Upper lobe of left lung (tissue), 6 donors: ENCODE measurements at regions not wholly inside any gene's neighbourhood (a gene's known extent, or its start where the extent isn't known, plus 50 kb on each side); places are given as distances from the start of the nearest gene placed in this dataset.
A peak's percentile ranks its signal among the peaks of the same experiment; 100 is the strongest.

Experiments
- ATAC-seq, 2 donors: fragments of 200-7000 bp; cut with Tn5 transposase; one replicate each; pipeline ENCODE4 v1.9.1; 2022; ENCODE audit warnings: mild to moderate bottlenecking in 2 of 2, moderate library complexity in 2 of 2; ENCODE audit not compliant: low FRiP score in 2 of 2
- DNase-seq, 2 donors: peaks; one replicate each; pipeline ENCODE4 v3.0.0-alpha.2; 2019 to 2020
- H3K27ac ChIP-seq, 4 donors: fragments of 200-600 bp; sonication (generic); one replicate each; pipeline ENCODE4 v1.5.1; 2016 to 2019
- H3K27me3 ChIP-seq, 4 donors: fragments of 200-600 bp; sonication (generic); one replicate each; pipeline ENCODE4 v1.5.1; 2017 to 2019
- H3K36me3 ChIP-seq, 4 donors: fragments of 200-600 bp; sonication (generic); one replicate each; pipeline ENCODE4 v1.5.1; 2016 to 2019
- H3K4me1 ChIP-seq, 4 donors: fragments of 200-600 bp; sonication (generic); one replicate each; pipeline ENCODE4 v1.5.1; 2018 to 2019
- H3K4me3 ChIP-seq, 4 donors: fragments of 200-600 bp; sonication (generic); one replicate each; pipeline ENCODE4 v1.5.1; 2017 to 2019; ENCODE audit warnings: mild to moderate bottlenecking in 2 of 4, moderate library complexity in 1 of 4
- H3K9me3 ChIP-seq, 4 donors: fragments of 200-600 bp; sonication (generic); one replicate each; pipeline ENCODE4 v1.5.1; 2018 to 2019
- CTCF ChIP-seq, 6 experiments: fragments of 450-650 bp in 4 of 6; fragments of 200-600 bp in 2 of 6; sonication (generic) in 2 of 6; IDR thresholded peaks; one replicate each; pipeline ENCODE4 v1.5.1; 2016 to 2019; ENCODE audit warnings: antibody characterized with exemption in 6 of 6
- EP300 ChIP-seq, 4 donors: sonication (generic); formaldehyde crosslinking; IDR thresholded peaks; one replicate each; pipeline ENCODE4 v1.5.1; 2017; ENCODE audit warnings: antibody characterized with exemption in 4 of 4, control low read depth in 2 of 4
- POLR2A ChIP-seq, 4 donors: fragments of 450-650 bp; IDR thresholded peaks; one replicate each; pipeline ENCODE4 v1.5.1; 2016 to 2017; ENCODE audit warnings: antibody characterized with exemption in 4 of 4, mild to moderate bottlenecking in 2 of 4
- POLR2AphosphoS5 ChIP-seq, 2 donors: sonication (generic); formaldehyde crosslinking; IDR thresholded peaks; one replicate each; pipeline ENCODE4 v1.5.1; 2017; ENCODE audit warnings: antibody characterized with exemption in 2 of 2
- WGBS, 2 donors: methylation state at CpG; one replicate each; pipeline ENCODE4 v1.1.5; 2017 to 2018; 5-methylcytosine and 5-hydroxymethylcytosine counted together
- donor health status: DM: no; HTN: no; CAD: no; lungs with moderate emphysema.
- donor health status: DM: no; HTN: yes; CAD: no; lungs with severe emphysema.

GRCh38 chr3:177419904-177420601 is 222.8 kb upstream of the TBL1XR1 start:
- ATAC-seq (no peak), DNase-seq (no peak)
- Histone ChIP-seq H3K36me3 (no peaks in the 10 kb centered on the region), H3K27ac (no peak overlapping the region), H3K4me1 (peaks cover 0 to 6% (median 0%) of the 10 kb centered on the region in 4 donors), H3K4me3 (no peak overlapping the region), H3K9me3 (no peaks in the 10 kb centered on the region), H3K27me3 (no peaks in the 10 kb centered on the region)
- TF ChIP-seq POLR2A (IDR thresholded peaks at IDR 0.05) (no peak), CTCF (IDR thresholded peaks at IDR 0.05) (no peak), POLR2AphosphoS5 (IDR thresholded peaks at IDR 0.05) (no peak), EP300 (IDR thresholded peaks at IDR 0.05) (no peak)
- 66 to 71% methylated on average over 7 of the region's 7 CpGs for WGBS, 2 donors

DNA sequence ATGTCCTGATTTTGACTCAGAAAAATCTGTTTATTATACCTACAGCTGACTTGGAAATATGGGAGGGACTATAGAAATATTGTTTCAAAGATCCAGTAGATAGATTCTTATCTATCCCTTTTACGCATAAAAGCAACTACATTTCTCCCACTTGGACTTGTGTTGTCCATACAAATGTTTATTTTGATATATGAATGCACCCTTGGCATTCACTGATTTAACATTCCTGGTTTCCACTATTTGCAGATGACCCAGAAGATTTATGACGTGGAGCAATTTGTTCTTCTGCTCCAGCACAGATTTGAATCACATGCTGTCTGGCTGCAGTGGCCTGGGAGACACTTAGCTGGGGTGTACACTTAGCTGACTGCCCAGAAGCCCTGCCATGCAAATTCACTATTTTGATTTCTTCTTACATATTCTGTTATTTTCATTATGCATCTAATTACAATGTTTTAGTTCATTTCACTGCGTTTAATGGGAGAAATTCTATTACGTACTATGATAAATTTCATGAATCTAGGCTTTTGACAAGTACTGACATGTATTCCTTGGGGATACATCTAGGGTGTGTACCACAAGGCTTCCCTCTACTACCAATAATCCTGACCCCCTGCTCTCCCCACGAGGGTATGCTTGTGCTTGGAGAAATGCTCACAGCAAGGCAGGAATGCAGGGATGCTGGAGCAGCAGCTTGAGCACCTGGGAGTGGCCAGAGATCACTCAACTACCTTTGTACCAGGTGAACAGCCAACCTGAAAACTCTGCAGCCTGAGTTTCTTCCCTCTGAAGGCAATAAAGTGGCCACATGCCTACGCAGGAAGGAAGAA is 223.6 kb upstream of the TBL1XR1 start:
- Histone ChIP-seq H3K9me3 (no peaks in the 10 kb centered on the region), H3K27me3 (no peaks in the 10 kb centered on the region), H3K4me3 (no peak overlapping the region), H3K4me1 (peaks cover 0 to 6% (median 0%) of the 10 kb centered on the region in 4 donors), H3K27ac (no peak overlapping the region), H3K36me3 (no peaks in the 10 kb centered on the region)
- 70 to 77% methylated on average over 5 to 6 of the region's 6 CpGs for WGBS, 2 donors
- DNase-seq, result no peak
- TF ChIP-seq EP300 (IDR thresholded peaks at IDR 0.05) (no peak), POLR2A (IDR thresholded peaks at IDR 0.05) (no peak), POLR2AphosphoS5 (IDR thresholded peaks at IDR 0.05) (no peak), CTCF (IDR thresholded peaks at IDR 0.05) (no peak)
- peak in 1 of 2 donors; percentile 45 for ATAC-seq

DNA sequence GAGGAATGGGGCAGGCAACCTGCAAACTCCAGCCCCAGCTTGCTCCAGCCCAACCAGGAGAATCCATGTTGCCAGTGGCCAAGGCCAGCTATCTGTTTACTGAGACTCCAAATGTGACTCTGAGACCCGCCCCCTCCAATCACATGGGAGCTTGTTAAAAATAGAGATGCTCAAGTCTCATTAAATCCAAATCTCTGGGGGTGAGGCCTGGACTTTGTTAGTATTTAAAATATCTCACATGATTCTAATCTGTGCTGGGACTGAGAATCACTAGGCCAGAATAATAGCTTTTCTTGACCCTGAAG is 224.2 kb upstream of the TBL1XR1 start:
- ATAC-seq, result no peak
- H3K4me1 ChIP-seq, result peaks cover 0 to 6% (median 2%) of the 10 kb centered on the region in 4 donors
- H3K36me3 ChIP-seq, result no peaks in the 10 kb centered on the region
- H3K27me3 ChIP-seq, result no peaks in the 10 kb centered on the region
- WGBS, 2 donors, result 88 to 100% methylated on average over 1 of the region's 1 CpG
- TF ChIP-seq EP300 (IDR thresholded peaks at IDR 0.05), result no peak
- TF ChIP-seq POLR2AphosphoS5 (IDR thresholded peaks at IDR 0.05), result no peak
- no peak for TF ChIP-seq CTCF (IDR thresholded peaks at IDR 0.05)
- TF ChIP-seq POLR2A (IDR thresholded peaks at IDR 0.05), result no peak
- no peak for DNase-seq
- H3K9me3 ChIP-seq, result no peaks in the 10 kb centered on the region
- no peak overlapping the region for H3K4me3 ChIP-seq
- no peak overlapping the region for H3K27ac ChIP-seq

DNA sequence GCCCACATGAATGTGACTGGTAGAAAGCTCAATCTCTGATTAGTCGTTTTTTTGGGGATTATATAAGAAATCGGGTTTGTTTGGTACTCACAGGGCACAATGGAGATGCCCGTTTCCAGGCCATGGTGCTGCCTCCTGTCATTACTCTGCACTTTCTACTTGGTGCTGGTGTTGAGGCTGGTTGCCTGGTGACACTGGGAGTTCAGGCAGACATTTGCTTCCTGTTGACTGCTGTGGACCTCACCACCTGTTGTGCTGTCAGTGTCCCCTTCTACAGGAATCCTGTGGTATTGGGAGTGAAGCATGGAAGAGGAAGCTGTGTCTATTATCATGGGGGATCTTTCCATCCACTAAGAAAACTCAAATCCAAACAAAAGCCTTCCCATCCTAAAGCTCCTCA is 227.2 kb upstream of the TBL1XR1 start:
- Histone ChIP-seq H3K27ac (no peak overlapping the region), H3K4me3 (no peak overlapping the region), H3K4me1 (peaks cover 0 to 6% (median 2%) of the 10 kb centered on the region in 4 donors), H3K36me3 (no peaks in the 10 kb centered on the region), H3K9me3 (no peaks in the 10 kb centered on the region), H3K27me3 (no peaks in the 10 kb centered on the region)
- DNase-seq (no peak), ATAC-seq (no peak)
- TF ChIP-seq POLR2AphosphoS5 (IDR thresholded peaks at IDR 0.05), result no peak
- no peak for TF ChIP-seq POLR2A (IDR thresholded peaks at IDR 0.05)
- no peak for TF ChIP-seq CTCF (IDR thresholded peaks at IDR 0.05)
- no peak for TF ChIP-seq EP300 (IDR thresholded peaks at IDR 0.05)
- 79 to 83% methylated on average over 2 to 3 of the region's 3 CpGs for WGBS, 2 donors
